ENCODE measurements at regions not wholly inside any gene's neighbourhood (a gene's known extent, or its start where the extent isn't known, plus 50 kb on each side); places are given as distances from the start of the nearest gene placed in this dataset.
"Not testable (repeated sequence)": the region's sequence is repeated elsewhere in the genome, so short reads cannot be mapped to it uniquely, and the experiment has no call there.

GRCh38 chr2:34215174-34215573 is 616.1 kb upstream of the FAM98A start:
- Histone ChIP-seq H3K27ac (no peak overlapping the region), H3K4me1 (replicated peaks; ENCODE audit: insufficient read depth) (no peaks in the 10 kb centered on the region), H3K9me2 (ENCODE audit: insufficient read depth) (no peaks in the 10 kb centered on the region), H3K27me3 (ENCODE audit: insufficient read depth, low read depth) (peaks cover 7% of the 10 kb centered on the region; the same call in 1 of the 2 replicates), H3K4me2 (no peak overlapping the region), H3F3A (ENCODE audit: insufficient read depth, low read depth) (no peaks in the 10 kb centered on the region), H2AFZ (no peak overlapping the region), H3K36me3 (ENCODE audit: low read depth) (no peaks in the 10 kb centered on the region), H3K4me3 (no peak overlapping the region), H3K79me2 (ENCODE audit: low read depth) (no peaks in the 10 kb centered on the region), H4K20me1 (ENCODE audit: insufficient read depth) (no peaks in the 10 kb centered on the region), H3K9me3 (ENCODE audit: insufficient read depth, low read depth) (no peaks in the 10 kb centered on the region)
- no peak for DNase-seq
- no TSS peak for BruUV-seq (replicated peaks)
- TF ChIP-seq CTCF (conservative IDR thresholded peaks at IDR 0.05) (no peak), EZH2 (IDR thresholded peaks at IDR 0.05; ENCODE audit: low read depth) (no peak)
- ChIA-PET CTCF (no interaction called here), POLR2A (ENCODE audit: unreplicated experiment) (no interaction called here)
- intact Hi-C loops (cut with micrococcal nuclease; ENCODE audit: unreplicated experiment): no loop called here

- BruUV-seq (replicated peaks); DNase-seq; H3K27ac ChIP-seq: not testable (repeated sequence)
Observed at GRCh38 chr2:34210382-34210781, 611.3 kb upstream of the FAM98A start.

GRCh38 chr2:34204560-34204959 is 605.5 kb upstream of the FAM98A start:
- no peak overlapping the region for H2AFZ ChIP-seq
- BruUV-seq (replicated peaks): no TSS peak
- H4K20me1 ChIP-seq (ENCODE audit: insufficient read depth): no peaks in the 10 kb centered on the region
- POLR2A ChIA-PET (ENCODE audit: unreplicated experiment): no interaction called here
- H3K4me1 ChIP-seq (replicated peaks; ENCODE audit: insufficient read depth): no peaks in the 10 kb centered on the region
- H3K27me3 ChIP-seq (ENCODE audit: insufficient read depth, low read depth): no peaks in the 10 kb centered on the region
- CTCF ChIA-PET: no interaction called here
- no peaks in the 10 kb centered on the region for H3F3A ChIP-seq (ENCODE audit: insufficient read depth, low read depth)
- no peak overlapping the region for H3K4me2 ChIP-seq
- no peaks in the 10 kb centered on the region for H3K9me2 ChIP-seq (ENCODE audit: insufficient read depth)
- no peak overlapping the region for H3K27ac ChIP-seq
- H3K9me3 ChIP-seq (ENCODE audit: insufficient read depth, low read depth): no peaks in the 10 kb centered on the region
- no peak overlapping the region for H3K4me3 ChIP-seq
- TF ChIP-seq EZH2 (IDR thresholded peaks at IDR 0.05; ENCODE audit: low read depth): no peak
- TF ChIP-seq CTCF (conservative IDR thresholded peaks at IDR 0.05): no peak
- intact Hi-C loops (cut with micrococcal nuclease; ENCODE audit: unreplicated experiment): no loop called here
- no peaks in the 10 kb centered on the region for H3K36me3 ChIP-seq (ENCODE audit: low read depth)
- H3K79me2 ChIP-seq (ENCODE audit: low read depth): no peaks in the 10 kb centered on the region
- DNase-seq: no peak

More at GRCh38 chr2:34210382-34210781, 611.3 kb upstream of the FAM98A start:
- H3K9me2 ChIP-seq (ENCODE audit: insufficient read depth); POLR2A ChIA-PET (ENCODE audit: unreplicated experiment); H3K79me2 ChIP-seq (ENCODE audit: low read depth); H3K36me3 ChIP-seq (ENCODE audit: low read depth); H3K4me1 ChIP-seq (replicated peaks; ENCODE audit: insufficient read depth); CTCF ChIA-PET; intact Hi-C loops (cut with micrococcal nuclease; ENCODE audit: unreplicated experiment); H3K9me3 ChIP-seq (ENCODE audit: insufficient read depth, low read depth); H2AFZ ChIP-seq; H3K4me2 ChIP-seq; H4K20me1 ChIP-seq (ENCODE audit: insufficient read depth); H3K27me3 ChIP-seq (ENCODE audit: insufficient read depth, low read depth); H3F3A ChIP-seq (ENCODE audit: insufficient read depth, low read depth); H3K4me3 ChIP-seq: not testable (repeated sequence)

GRCh38 chr2:34201099-34201498 is 602.0 kb upstream of the FAM98A start:
- H3K9me3 ChIP-seq (ENCODE audit: insufficient read depth, low read depth): no peaks in the 10 kb centered on the region
- H3K79me2 ChIP-seq (ENCODE audit: low read depth): no peaks in the 10 kb centered on the region
- no peak for DNase-seq
- ChIA-PET POLR2A (ENCODE audit: unreplicated experiment) (no interaction called here), CTCF (no interaction called here)
- no peak overlapping the region for H3K4me2 ChIP-seq
- no peaks in the 10 kb centered on the region for H3K9me2 ChIP-seq (ENCODE audit: insufficient read depth)
- no peaks in the 10 kb centered on the region for H3F3A ChIP-seq (ENCODE audit: insufficient read depth, low read depth)
- no peak overlapping the region for H3K27ac ChIP-seq
- no TSS peak for BruUV-seq (replicated peaks)
- intact Hi-C loops (cut with micrococcal nuclease; ENCODE audit: unreplicated experiment): no loop called here
- H4K20me1 ChIP-seq (ENCODE audit: insufficient read depth): no peaks in the 10 kb centered on the region
- H2AFZ ChIP-seq: no peak overlapping the region
- H3K4me3 ChIP-seq: no peak overlapping the region
- TF ChIP-seq EZH2 (IDR thresholded peaks at IDR 0.05; ENCODE audit: low read depth): no peak
- no peak for TF ChIP-seq CTCF (conservative IDR thresholded peaks at IDR 0.05)
- no peaks in the 10 kb centered on the region for H3K27me3 ChIP-seq (ENCODE audit: insufficient read depth, low read depth)
- H3K36me3 ChIP-seq (ENCODE audit: low read depth): no peaks in the 10 kb centered on the region
- no peaks in the 10 kb centered on the region for H3K4me1 ChIP-seq (replicated peaks; ENCODE audit: insufficient read depth)

All from PC-9 (cell line).